Lung (tissue), 11 donors: ENCODE measurements at regions not wholly inside any gene's neighbourhood (a gene's known extent, or its start where the extent isn't known, plus 50 kb on each side); places are given as distances from the start of the nearest gene placed in this dataset.
A peak's percentile ranks its signal among the peaks of the same experiment; 100 is the strongest.

ENCODE experiments used
- ATAC-seq: fragments of 200-7000 bp; cut with Tn5 transposase; one replicate; pipeline ENCODE4 v1.9.1; 2020; ENCODE audit warnings: moderate number of reproducible peaks; ENCODE audit not compliant: insufficient read depth, low FRiP score
- DNase-seq, 3 donors: peaks; one replicate each; pipeline ENCODE4 v3.0.0-alpha.2; 2013 to 2017
- H3K27ac ChIP-seq, 2 donors: one replicate each; pipeline ENCODE4 v1.5.1; 2013; ENCODE audit warnings: mild to moderate bottlenecking in 2 of 2, moderate library complexity in 2 of 2, control low read depth in 1 of 2, inconsistent platforms in 1 of 2, low read depth in 1 of 2, low read length in 1 of 2
- H3K27me3 ChIP-seq, 3 donors: one replicate each; pipeline ENCODE4 v1.5.1; 2013; ENCODE audit warnings: low read length in 2 of 3; ENCODE audit not compliant: control insufficient read depth in 3 of 3, insufficient read depth in 3 of 3
- H3K36me3 ChIP-seq, 4 donors: one replicate each; pipeline ENCODE4 v1.5.1; 2013; ENCODE audit warnings: low read length in 4 of 4, mild to moderate bottlenecking in 1 of 4, moderate library complexity in 1 of 4; ENCODE audit not compliant: control insufficient read depth in 4 of 4, insufficient read depth in 4 of 4
- H3K4me1 ChIP-seq, 5 donors: one replicate each; pipeline ENCODE4 v1.5.1; 2013; ENCODE audit warnings: low read length in 5 of 5, mild to moderate bottlenecking in 2 of 5, moderate library complexity in 1 of 5; ENCODE audit not compliant: control insufficient read depth in 5 of 5, insufficient read depth in 5 of 5
- H3K4me3 ChIP-seq: one replicate; pipeline ENCODE4 v1.5.1; 2013; ENCODE audit warnings: mild to moderate bottlenecking, control low read depth, moderate library complexity
- H3K9ac ChIP-seq, 2 donors: one replicate each; pipeline ENCODE4 v1.5.1; 2013; ENCODE audit warnings: low read length in 2 of 2, control low read depth in 1 of 2; ENCODE audit not compliant: insufficient read depth in 1 of 2
- H3K9me3 ChIP-seq, 4 donors: one replicate each; pipeline ENCODE4 v1.5.1; 2013; ENCODE audit warnings: low read length in 3 of 4, mild to moderate bottlenecking in 1 of 4, moderate library complexity in 1 of 4; ENCODE audit not compliant: control insufficient read depth in 4 of 4, insufficient read depth in 3 of 4
- WGBS, 2 donors: extraction: QIAGEN DNeasy Blood & Tissue Kit; methylation state at CpG; one replicate each; pipeline ENCODE4 v1.1.7; 2013; 5-methylcytosine and 5-hydroxymethylcytosine counted together
- TF ChIP-seq, protein P1 (sequence below): IDR thresholded peaks from 2 replicates; pipeline ENCODE4 v1.5.1; 2012; ENCODE audit warnings: mild to moderate bottlenecking; ENCODE audit errors: control extremely low read depth, extremely low read depth
- donor health status: control.
- donor health status: control.
- donor health status: Bipolar disorder and iron deficiency.
- donor health status: healthy.
- donor health status: DM: yes; HTN: yes; CAD: no.

- WGBS, 2 donors: 41 to 72% methylated on average over 3 of the region's 3 CpGs
- H3K9me3 ChIP-seq: no peaks in the 10 kb centered on the region
- H3K9ac ChIP-seq: no peak overlapping the region
- peak; percentile 78 to 96 (median 96) for DNase-seq
- H3K36me3 ChIP-seq: no peaks in the 10 kb centered on the region
- TF ChIP-seq, protein P1, sequence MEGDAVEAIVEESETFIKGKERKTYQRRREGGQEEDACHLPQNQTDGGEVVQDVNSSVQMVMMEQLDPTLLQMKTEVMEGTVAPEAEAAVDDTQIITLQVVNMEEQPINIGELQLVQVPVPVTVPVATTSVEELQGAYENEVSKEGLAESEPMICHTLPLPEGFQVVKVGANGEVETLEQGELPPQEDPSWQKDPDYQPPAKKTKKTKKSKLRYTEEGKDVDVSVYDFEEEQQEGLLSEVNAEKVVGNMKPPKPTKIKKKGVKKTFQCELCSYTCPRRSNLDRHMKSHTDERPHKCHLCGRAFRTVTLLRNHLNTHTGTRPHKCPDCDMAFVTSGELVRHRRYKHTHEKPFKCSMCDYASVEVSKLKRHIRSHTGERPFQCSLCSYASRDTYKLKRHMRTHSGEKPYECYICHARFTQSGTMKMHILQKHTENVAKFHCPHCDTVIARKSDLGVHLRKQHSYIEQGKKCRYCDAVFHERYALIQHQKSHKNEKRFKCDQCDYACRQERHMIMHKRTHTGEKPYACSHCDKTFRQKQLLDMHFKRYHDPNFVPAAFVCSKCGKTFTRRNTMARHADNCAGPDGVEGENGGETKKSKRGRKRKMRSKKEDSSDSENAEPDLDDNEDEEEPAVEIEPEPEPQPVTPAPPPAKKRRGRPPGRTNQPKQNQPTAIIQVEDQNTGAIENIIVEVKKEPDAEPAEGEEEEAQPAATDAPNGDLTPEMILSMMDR: no peak
- no peak overlapping the region for H3K27ac ChIP-seq
- no peak overlapping the region for H3K4me3 ChIP-seq
- no peaks in the 10 kb centered on the region for H3K27me3 ChIP-seq
- ATAC-seq: peak; percentile 50
- peaks cover 0 to 34% (median 6%) of the 10 kb centered on the region in 5 donors for H3K4me1 ChIP-seq
Measured at GRCh38 chr1:82464362-82465001, 663.7 kb downstream of the ADGRL2 start.

GRCh38 chr1:82463951-82464350 is 663.2 kb downstream of the ADGRL2 start:
- H3K9me3 ChIP-seq: no peaks in the 10 kb centered on the region
- peaks cover 0 to 34% (median 6%) of the 10 kb centered on the region in 5 donors for H3K4me1 ChIP-seq
- DNase-seq (peak in 2 of 3 donors; percentile 82 to 87), ATAC-seq (no peak)
- no peaks in the 10 kb centered on the region for H3K36me3 ChIP-seq
- no peak overlapping the region for H3K9ac ChIP-seq
- no peak overlapping the region for H3K27ac ChIP-seq
- WGBS, 2 donors: 50 to 66% methylated on average over 1 of the region's 1 CpG
- TF ChIP-seq, protein P1: no peak
- no peak overlapping the region for H3K4me3 ChIP-seq
- H3K27me3 ChIP-seq: no peaks in the 10 kb centered on the region

GRCh38 chr1:82462366-82462765 is 661.6 kb downstream of the ADGRL2 start:
- no peaks in the 10 kb centered on the region for H3K9me3 ChIP-seq
- H3K27me3 ChIP-seq: no peaks in the 10 kb centered on the region
- TF ChIP-seq, protein P1: no peak
- 59 to 67% methylated on average over 1 of the region's 1 CpG for WGBS, 2 donors
- H3K36me3 ChIP-seq: no peaks in the 10 kb centered on the region
- ATAC-seq (no peak), DNase-seq (no peak)
- no peak overlapping the region for H3K27ac ChIP-seq
- H3K4me1 ChIP-seq: peaks cover 0 to 26% (median 6%) of the 10 kb centered on the region in 5 donors
- no peak overlapping the region for H3K4me3 ChIP-seq
- H3K9ac ChIP-seq: no peak overlapping the region

GRCh38 chr1:82455342-82455741 is 654.6 kb downstream of the ADGRL2 start:
- TF ChIP-seq, protein P1: no peak
- no peak for ATAC-seq
- 47 to 65% methylated on average over 1 of the region's 1 CpG for WGBS, 2 donors
- Histone ChIP-seq H3K9me3 (peaks cover 0 to 4% (median 1%) of the 10 kb centered on the region in 4 donors), H3K27me3 (no peaks in the 10 kb centered on the region), H3K27ac (no peak overlapping the region), H3K4me3 (peak overlapping the region; percentile 27), H3K4me1 (no peaks in the 10 kb centered on the region), H3K36me3 (no peaks in the 10 kb centered on the region), H3K9ac (no peak overlapping the region)
- DNase-seq: peak in 1 of 3 donors; percentile 17
